Ishikawa (cell line): ENCODE measurements at regions not wholly inside any gene's neighbourhood (a gene's known extent, or its start where the extent isn't known, plus 50 kb on each side); places are given as distances from the start of the nearest gene placed in this dataset.

Source experiments
- CEBPB ChIP-seq: IDR thresholded peaks from 2 replicates; pipeline ENCODE4 v1.6.1; 2012
- CREB1 ChIP-seq: IDR thresholded peaks from 2 replicates; pipeline ENCODE4 v1.6.1; 2012; ENCODE audit warnings: low read depth
- EGR1 ChIP-seq: IDR thresholded peaks from 2 replicates; pipeline ENCODE4 v1.6.1; 2012
- EP300 ChIP-seq: IDR thresholded peaks from 2 replicates; pipeline ENCODE4 v1.6.1; 2012; ENCODE audit warnings: borderline replicate concordance
- FOXM1 ChIP-seq: IDR thresholded peaks from 2 replicates; pipeline ENCODE4 v1.6.1; 2012; ENCODE audit warnings: low read depth, borderline replicate concordance
- MAX ChIP-seq: IDR thresholded peaks from 2 replicates; pipeline ENCODE4 v1.6.1; 2012
- NFIC ChIP-seq: IDR thresholded peaks from 2 replicates; pipeline ENCODE4 v1.6.1; 2012
- RAD21 ChIP-seq: IDR thresholded peaks from 2 replicates; pipeline ENCODE4 v1.6.1; 2012; ENCODE audit warnings: low read depth
- REST ChIP-seq: IDR thresholded peaks from 2 replicates; pipeline ENCODE4 v1.6.1; 2012; ENCODE audit warnings: low read depth, mild to moderate bottlenecking
- TAF1 ChIP-seq: IDR thresholded peaks from 2 replicates; pipeline ENCODE4 v1.6.1; 2012; ENCODE audit warnings: low read depth, mild to moderate bottlenecking
- TCF12 ChIP-seq: IDR thresholded peaks from 2 replicates; pipeline ENCODE4 v1.6.1; 2012; ENCODE audit warnings: low read depth
- TEAD4 ChIP-seq: IDR thresholded peaks from 2 replicates; pipeline ENCODE4 v1.6.1; 2012
- USF1 ChIP-seq: IDR thresholded peaks from 2 replicates; pipeline ENCODE4 v1.6.1; 2012
- YY1 ChIP-seq: IDR thresholded peaks from 2 replicates; pipeline ENCODE4 v1.6.1; 2012; ENCODE audit warnings: low read depth
- ZBTB7A ChIP-seq: IDR thresholded peaks from 2 replicates; pipeline ENCODE4 v1.6.1; 2012; ENCODE audit warnings: low read depth

- TF ChIP-seq CREB1, result no peak
- TF ChIP-seq NFIC, result no peak
- TF ChIP-seq YY1, result no peak
- TF ChIP-seq CEBPB, result no peak
- no peak for TF ChIP-seq TCF12
- no peak for TF ChIP-seq EP300
- TF ChIP-seq MAX, result no peak
Measured at GRCh38 chr2:226114436-226114835, 685.2 kb downstream of the IRS1 start.

- TF ChIP-seq MAX, result no peak
- no peak for TF ChIP-seq RAD21
- TF ChIP-seq YY1, result no peak
- no peak for TF ChIP-seq EP300
Measured at GRCh38 chr2:226098861-226099745, 699.6 kb downstream of the NYAP2 start.

GRCh38 chr2:226095058-226095457 is 695.5 kb downstream of the NYAP2 start:
- TF ChIP-seq RAD21 (no peak), FOXM1 (no peak), TCF12 (no peak), YY1 (no peak), CREB1 (no peak), USF1 (no peak), EGR1 (no peak), ZBTB7A (no peak), MAX (no peak), REST (no peak), TAF1 (no peak), TEAD4 (no peak), NFIC (no peak), CEBPB (no peak), EP300 (no peak)

- TF ChIP-seq YY1 (no peak), RAD21 (no peak)
Measured at GRCh38 chr2:226093364-226093763, 693.9 kb downstream of the NYAP2 start.

- TF ChIP-seq EGR1, result no peak
Measured at GRCh38 chr2:226088366-226088674, 688.8 kb downstream of the NYAP2 start.

GRCh38 chr2:226087505-226088365 is 688.2 kb downstream of the NYAP2 start:
- TF ChIP-seq EP300, result no peak
- no peak for TF ChIP-seq NFIC
- TF ChIP-seq YY1, result no peak
- TF ChIP-seq TEAD4, result no peak
- no peak for TF ChIP-seq REST
- no peak for TF ChIP-seq EGR1
- no peak for TF ChIP-seq TAF1
- no peak for TF ChIP-seq MAX
- no peak for TF ChIP-seq RAD21
- no peak for TF ChIP-seq CREB1
- TF ChIP-seq TCF12, result no peak
- TF ChIP-seq USF1, result no peak
- no peak for TF ChIP-seq FOXM1
- no peak for TF ChIP-seq ZBTB7A
- TF ChIP-seq CEBPB, result no peak
